Uterus (tissue), 2 donors: ENCODE measurements at regions not wholly inside any gene's neighbourhood (a gene's known extent, or its start where the extent isn't known, plus 50 kb on each side); places are given as distances from the start of the nearest gene placed in this dataset.

ENCODE experiments used
- POLR2A ChIP-seq, 2 donors: fragments of 450-650 bp; IDR thresholded peaks; one replicate each; pipeline ENCODE4 v1.6.1; 2016; ENCODE audit warnings: antibody characterized with exemption in 2 of 2, mild to moderate bottlenecking in 1 of 2, moderate library complexity in 1 of 2
- TF ChIP-seq, protein P1 (sequence below), 4 experiments: fragments of 200-600 bp in 2 of 4; fragments of 450-650 bp in 2 of 4; sonication (generic) in 2 of 4; IDR thresholded peaks; one replicate each; pipeline ENCODE4 v1.5.1; 2016 to 2019; ENCODE audit warnings: antibody characterized with exemption in 4 of 4, mild to moderate bottlenecking in 2 of 4, moderate library complexity in 1 of 4

DNA sequence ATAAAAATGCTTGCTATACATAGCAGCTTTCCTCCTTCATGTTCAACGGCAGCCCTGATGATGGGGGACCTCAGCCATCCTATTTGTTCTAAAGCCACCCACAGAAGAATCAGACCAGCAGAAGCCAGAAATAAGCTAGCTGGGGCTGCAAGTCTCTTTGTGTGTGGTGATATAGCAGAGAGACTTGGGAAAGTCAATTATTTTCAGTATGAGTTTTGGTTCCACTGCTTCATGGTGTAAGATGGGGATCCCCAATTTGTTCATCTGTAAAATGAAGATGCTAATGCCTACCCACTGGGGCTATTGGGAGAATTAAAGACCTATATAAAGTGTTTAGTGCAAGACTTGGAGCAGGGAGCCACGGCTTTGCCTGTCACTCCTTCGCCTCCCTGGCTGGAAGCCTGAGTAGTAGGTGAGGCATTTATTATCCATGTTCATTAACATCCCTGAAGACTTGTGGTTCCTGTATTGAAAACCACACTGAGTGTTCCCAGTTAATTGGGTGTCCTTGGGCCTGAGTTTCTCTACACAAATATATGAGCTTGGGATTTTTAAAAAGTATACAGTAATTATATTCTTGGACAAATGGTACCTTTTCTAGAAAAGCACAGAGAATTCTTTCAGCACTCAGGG, 210.1 kb upstream of the SLC24A2 start:
- TF ChIP-seq, protein P1, sequence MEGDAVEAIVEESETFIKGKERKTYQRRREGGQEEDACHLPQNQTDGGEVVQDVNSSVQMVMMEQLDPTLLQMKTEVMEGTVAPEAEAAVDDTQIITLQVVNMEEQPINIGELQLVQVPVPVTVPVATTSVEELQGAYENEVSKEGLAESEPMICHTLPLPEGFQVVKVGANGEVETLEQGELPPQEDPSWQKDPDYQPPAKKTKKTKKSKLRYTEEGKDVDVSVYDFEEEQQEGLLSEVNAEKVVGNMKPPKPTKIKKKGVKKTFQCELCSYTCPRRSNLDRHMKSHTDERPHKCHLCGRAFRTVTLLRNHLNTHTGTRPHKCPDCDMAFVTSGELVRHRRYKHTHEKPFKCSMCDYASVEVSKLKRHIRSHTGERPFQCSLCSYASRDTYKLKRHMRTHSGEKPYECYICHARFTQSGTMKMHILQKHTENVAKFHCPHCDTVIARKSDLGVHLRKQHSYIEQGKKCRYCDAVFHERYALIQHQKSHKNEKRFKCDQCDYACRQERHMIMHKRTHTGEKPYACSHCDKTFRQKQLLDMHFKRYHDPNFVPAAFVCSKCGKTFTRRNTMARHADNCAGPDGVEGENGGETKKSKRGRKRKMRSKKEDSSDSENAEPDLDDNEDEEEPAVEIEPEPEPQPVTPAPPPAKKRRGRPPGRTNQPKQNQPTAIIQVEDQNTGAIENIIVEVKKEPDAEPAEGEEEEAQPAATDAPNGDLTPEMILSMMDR (IDR thresholded peaks at IDR 0.05), result no peak
- no peak for TF ChIP-seq POLR2A (IDR thresholded peaks at IDR 0.05)
